ENCODE measurements at regions not wholly inside any gene's neighbourhood (a gene's known extent, or its start where the extent isn't known, plus 50 kb on each side); places are given as distances from the start of the nearest gene placed in this dataset.

DNA sequence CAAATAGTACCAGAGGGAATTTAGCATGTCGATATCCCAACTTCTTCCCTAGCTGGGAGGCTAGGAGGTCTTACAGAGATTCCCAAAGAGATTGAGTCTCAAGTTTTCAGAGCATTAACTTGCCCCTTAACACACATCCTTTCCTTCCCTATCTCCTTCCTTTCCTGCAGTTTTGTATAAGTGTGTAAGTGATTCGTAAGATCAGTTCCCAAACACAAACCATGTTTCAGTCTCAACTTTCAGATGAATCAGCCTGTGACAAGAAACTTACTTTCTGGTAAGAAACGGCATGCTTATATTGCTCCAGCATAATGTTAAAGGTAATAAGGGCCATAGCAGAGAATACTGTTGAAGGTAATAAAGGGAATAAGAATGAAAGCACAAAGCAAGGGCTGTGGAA, 472.2 kb downstream of the LIG4 start:
- TF ChIP-seq EZH2 (IDR thresholded peaks at IDR 0.05; ENCODE audit: borderline replicate concordance, low read depth, low read length, poor library complexity, severe bottlenecking), result no peak
- TF ChIP-seq, protein P1, sequence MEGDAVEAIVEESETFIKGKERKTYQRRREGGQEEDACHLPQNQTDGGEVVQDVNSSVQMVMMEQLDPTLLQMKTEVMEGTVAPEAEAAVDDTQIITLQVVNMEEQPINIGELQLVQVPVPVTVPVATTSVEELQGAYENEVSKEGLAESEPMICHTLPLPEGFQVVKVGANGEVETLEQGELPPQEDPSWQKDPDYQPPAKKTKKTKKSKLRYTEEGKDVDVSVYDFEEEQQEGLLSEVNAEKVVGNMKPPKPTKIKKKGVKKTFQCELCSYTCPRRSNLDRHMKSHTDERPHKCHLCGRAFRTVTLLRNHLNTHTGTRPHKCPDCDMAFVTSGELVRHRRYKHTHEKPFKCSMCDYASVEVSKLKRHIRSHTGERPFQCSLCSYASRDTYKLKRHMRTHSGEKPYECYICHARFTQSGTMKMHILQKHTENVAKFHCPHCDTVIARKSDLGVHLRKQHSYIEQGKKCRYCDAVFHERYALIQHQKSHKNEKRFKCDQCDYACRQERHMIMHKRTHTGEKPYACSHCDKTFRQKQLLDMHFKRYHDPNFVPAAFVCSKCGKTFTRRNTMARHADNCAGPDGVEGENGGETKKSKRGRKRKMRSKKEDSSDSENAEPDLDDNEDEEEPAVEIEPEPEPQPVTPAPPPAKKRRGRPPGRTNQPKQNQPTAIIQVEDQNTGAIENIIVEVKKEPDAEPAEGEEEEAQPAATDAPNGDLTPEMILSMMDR (conservative IDR thresholded peaks at IDR 0.05; ENCODE audit: low read depth, low read length), result no peak

All from A673 (cell line).